ENCODE measurements at regions not wholly inside any gene's neighbourhood (a gene's known extent, or its start where the extent isn't known, plus 50 kb on each side); places are given as distances from the start of the nearest gene placed in this dataset.

DNA sequence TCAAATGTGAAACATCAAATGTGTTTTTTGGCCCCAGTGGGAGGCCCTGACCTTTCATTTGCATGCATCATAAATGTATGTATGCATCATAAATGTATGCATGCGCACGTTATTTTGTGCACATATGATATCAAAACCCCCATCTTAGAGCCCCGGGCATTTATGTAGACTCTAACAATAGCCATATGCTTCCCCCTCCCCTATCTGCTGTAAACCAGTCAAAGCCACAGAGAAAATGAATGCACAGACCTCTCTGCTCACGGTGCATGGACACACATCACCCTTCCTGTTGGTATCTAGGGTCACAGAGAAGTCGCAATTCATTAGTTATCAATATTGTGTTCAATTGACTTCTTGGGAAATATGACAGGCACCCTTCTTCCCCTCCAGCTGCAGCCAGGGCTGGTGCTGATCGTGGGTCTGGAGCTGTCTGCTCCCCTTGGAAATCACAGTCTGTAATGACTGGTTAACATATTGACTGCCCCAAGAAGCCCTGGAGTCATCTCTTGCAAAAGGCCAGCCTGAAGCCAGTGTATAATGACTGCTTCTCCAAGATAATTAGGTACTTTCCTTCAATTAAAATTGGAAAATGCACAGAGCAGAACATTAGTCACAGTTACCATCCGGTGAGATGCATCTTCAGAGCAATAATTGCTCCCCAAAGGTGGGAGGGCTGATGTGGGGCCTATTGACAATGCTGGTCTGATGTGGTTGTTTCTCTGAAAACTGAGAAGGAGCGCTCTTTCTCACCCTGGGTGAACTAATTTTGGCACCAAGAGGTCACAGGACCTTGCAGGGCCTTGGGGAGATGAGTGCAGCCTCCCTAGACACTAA lies 532.2 kb downstream of the CDH26 start:
- intact Hi-C loops (cut with DNase I, micrococcal nuclease), result no loop called here
- H3K4me3 ChIP-seq, result no peak overlapping the region
- H3K9me3 ChIP-seq, result no peaks in the 10 kb centered on the region
- no peaks in the 10 kb centered on the region for H3K4me1 ChIP-seq (ENCODE audit: low read depth)
- ATAC-seq (no peak), DNase-seq (no peak)
- TF ChIP-seq, protein P1, sequence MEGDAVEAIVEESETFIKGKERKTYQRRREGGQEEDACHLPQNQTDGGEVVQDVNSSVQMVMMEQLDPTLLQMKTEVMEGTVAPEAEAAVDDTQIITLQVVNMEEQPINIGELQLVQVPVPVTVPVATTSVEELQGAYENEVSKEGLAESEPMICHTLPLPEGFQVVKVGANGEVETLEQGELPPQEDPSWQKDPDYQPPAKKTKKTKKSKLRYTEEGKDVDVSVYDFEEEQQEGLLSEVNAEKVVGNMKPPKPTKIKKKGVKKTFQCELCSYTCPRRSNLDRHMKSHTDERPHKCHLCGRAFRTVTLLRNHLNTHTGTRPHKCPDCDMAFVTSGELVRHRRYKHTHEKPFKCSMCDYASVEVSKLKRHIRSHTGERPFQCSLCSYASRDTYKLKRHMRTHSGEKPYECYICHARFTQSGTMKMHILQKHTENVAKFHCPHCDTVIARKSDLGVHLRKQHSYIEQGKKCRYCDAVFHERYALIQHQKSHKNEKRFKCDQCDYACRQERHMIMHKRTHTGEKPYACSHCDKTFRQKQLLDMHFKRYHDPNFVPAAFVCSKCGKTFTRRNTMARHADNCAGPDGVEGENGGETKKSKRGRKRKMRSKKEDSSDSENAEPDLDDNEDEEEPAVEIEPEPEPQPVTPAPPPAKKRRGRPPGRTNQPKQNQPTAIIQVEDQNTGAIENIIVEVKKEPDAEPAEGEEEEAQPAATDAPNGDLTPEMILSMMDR (IDR thresholded peaks at IDR 0.05), result no peak
- H3K36me3 ChIP-seq (ENCODE audit: low read depth), result no peaks in the 10 kb centered on the region

DNA sequence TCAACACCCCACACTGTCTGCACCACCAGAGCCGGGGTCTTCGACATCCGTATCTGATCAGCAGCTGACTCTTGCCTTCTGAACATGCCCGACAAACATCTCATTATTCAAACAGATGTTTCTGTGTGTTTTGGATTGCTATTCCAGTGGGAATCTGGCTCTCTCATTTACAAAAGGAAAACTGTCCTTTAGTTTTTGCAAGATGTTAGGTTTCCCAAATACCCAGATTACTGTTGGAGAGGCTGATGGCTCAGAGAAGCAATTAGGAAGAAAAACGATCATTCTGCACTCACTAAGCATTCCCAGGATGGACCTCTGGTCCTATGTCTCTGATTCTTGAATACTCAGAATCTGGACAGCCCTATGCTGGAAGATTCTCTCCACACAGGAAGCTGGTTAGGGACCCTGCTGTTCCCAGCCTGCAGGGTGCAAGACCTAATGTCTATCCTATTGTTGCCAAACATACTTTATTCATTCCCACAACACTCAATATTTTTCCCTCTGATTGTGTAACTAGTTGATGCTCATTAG lies 532.9 kb downstream of the CDH26 start:
- TF ChIP-seq, protein P1 (IDR thresholded peaks at IDR 0.05), result no peak
- Histone ChIP-seq H3K36me3 (ENCODE audit: low read depth) (no peaks in the 10 kb centered on the region), H3K4me3 (no peak overlapping the region), H3K9me3 (no peaks in the 10 kb centered on the region), H3K4me1 (ENCODE audit: low read depth) (no peaks in the 10 kb centered on the region)
- DNase-seq (no peak), ATAC-seq (no peak)
- intact Hi-C loops (cut with DNase I, micrococcal nuclease), result no loop called here

DNA sequence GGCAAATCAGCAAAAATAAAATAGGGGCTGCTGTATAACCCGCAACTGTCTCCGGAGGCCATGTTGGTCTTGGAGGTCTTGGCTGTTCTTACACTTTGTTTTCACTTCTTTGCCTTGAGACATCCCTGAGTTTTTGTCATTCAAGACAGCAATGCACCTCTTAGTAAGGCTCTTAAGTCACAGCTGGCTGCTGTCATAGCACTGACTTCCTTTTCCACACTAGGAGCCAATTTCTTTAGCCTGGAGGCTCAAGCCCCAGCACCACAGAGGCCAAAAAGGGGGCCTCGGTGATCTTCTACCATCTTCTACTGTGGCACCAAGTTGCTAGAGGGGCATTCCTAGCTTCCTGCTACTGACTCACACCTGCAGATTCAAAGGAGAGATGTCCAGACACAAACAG lies 536.3 kb downstream of the CDH26 start:
- TF ChIP-seq, protein P1 (IDR thresholded peaks at IDR 0.05), result no peak
- DNase-seq (no peak), ATAC-seq (no peak)
- Histone ChIP-seq H3K4me1 (ENCODE audit: low read depth) (no peaks in the 10 kb centered on the region), H3K4me3 (no peak overlapping the region), H3K36me3 (ENCODE audit: low read depth) (no peaks in the 10 kb centered on the region), H3K9me3 (no peaks in the 10 kb centered on the region)
- intact Hi-C loops (cut with DNase I, micrococcal nuclease), result no loop called here

DNA sequence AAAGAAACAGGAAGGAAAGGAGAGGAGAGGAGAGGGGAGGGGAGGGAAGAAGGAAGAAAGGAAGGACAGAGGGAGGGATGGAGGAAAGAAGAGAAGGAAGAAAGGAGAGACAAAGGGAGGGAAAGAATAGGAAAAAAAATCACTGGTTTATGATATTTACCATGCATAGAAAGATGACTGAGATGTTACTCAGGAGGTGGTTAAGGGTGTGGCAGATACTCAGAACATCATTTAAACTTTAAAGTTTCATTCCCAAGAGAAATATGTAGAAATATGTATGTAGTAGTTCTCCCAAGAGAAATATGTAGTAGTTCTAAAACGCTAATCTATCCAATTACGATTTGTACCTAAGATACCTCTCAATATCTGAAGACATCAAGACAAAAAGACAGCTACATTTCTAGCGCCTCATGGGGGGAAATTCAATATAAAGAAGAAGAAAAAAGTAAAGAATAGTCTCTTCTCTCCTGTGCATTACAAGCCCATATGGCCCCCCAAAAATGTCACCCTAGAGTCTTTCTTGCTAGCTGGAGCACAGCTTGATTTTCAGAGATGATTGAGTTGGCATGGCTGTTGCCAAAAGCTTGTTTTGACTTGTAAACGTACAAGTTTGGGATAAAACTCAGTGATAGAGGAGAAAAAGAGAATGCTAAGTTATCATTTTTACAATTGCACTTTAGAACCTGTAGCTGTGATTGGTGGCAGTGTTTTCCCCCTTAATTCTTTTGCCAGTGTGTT lies 539.2 kb downstream of the CDH26 start:
- TF ChIP-seq, protein P1 (IDR thresholded peaks at IDR 0.05), result no peak
- no peak for ATAC-seq
- intact Hi-C loops (cut with DNase I, micrococcal nuclease), result no loop called here

DNA sequence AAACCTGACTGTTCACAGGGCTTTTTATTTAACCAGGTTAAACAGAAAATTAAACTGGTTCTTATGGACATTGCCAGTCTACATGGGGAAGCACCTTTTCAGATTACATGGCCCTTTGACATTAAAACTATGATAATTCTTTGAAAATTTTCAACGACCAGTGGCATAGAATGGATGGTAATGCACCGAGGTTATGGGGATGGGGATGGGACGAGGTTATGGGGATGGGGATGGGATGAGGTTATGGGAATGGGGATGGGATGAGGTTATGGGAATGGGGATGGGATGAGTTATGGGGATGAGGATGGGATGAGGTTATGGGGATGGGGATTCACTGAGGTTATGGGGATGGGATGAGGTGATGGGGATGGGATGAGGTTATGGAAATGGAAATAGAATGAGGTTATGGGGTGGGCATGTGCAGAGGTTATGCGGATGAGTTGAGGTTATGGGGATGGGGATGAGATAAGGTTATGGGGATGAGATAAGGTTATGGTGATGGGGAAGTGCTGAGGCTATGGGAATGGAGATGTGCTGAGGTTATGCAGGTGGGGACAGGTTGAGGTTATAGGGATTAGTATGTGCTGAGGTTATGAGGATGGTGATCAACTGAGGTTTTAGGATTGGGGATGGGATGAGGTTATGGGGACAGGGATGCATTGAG lies 541.9 kb downstream of the CDH26 start:
- H3K4me3 ChIP-seq, result no peak overlapping the region
- H3K36me3 ChIP-seq (ENCODE audit: low read depth), result no peaks in the 10 kb centered on the region
- TF ChIP-seq, protein P1 (IDR thresholded peaks at IDR 0.05), result no peak
- intact Hi-C loops (cut with DNase I, micrococcal nuclease), result no loop called here
- H3K9me3 ChIP-seq, result no peaks in the 10 kb centered on the region
- ATAC-seq, result no peak
- no peak for DNase-seq
- no peaks in the 10 kb centered on the region for H3K4me1 ChIP-seq (ENCODE audit: low read depth)

More for the DNA sequence above, 539.2 kb downstream of the CDH26 start:
- Histone ChIP-seq H3K9me3 (no peaks in the 10 kb centered on the region), H3K36me3 (ENCODE audit: low read depth) (no peaks in the 10 kb centered on the region), H3K4me1 (ENCODE audit: low read depth) (no peaks in the 10 kb centered on the region), H3K4me3 (no peak overlapping the region)
- no peak for DNase-seq
